B cell (primary cell): ENCODE measurements at regions not wholly inside any gene's neighbourhood (a gene's known extent, or its start where the extent isn't known, plus 50 kb on each side); places are given as distances from the start of the nearest gene placed in this dataset.

ENCODE experiments used
- CTCF ChIP-seq: fragments of 200-600 bp; IDR thresholded peaks from one replicate; pipeline ENCODE4 v1.8.0; 2022; ENCODE audit warnings: antibody characterized with exemption, mild to moderate bottlenecking
- EZH2 ChIP-seq: IDR thresholded peaks from 2 replicates; pipeline ENCODE4 v1.6.1; 2012; ENCODE audit warnings: borderline replicate concordance, low read depth, mild to moderate bottlenecking, moderate library complexity, low read length; ENCODE audit not compliant: insufficient read depth, poor library complexity, severe bottlenecking

- no peak for TF ChIP-seq CTCF
- TF ChIP-seq EZH2: no peak
Measured at GRCh38 chr2:7407001-7407400, 489.8 kb downstream of the RNF144A start.
